HG03066 (cell line): ENCODE measurements at regions not wholly inside any gene's neighbourhood (a gene's known extent, or its start where the extent isn't known, plus 50 kb on each side); places are given as distances from the start of the nearest gene placed in this dataset.

Experiments used
- ATAC-seq: cut with Tn5 transposase; IDR thresholded peaks from one replicate; pipeline ENCODE4 v1.9.1; 2021; ENCODE audit warnings: low read depth; ENCODE audit not compliant: unreplicated experiment

DNA sequence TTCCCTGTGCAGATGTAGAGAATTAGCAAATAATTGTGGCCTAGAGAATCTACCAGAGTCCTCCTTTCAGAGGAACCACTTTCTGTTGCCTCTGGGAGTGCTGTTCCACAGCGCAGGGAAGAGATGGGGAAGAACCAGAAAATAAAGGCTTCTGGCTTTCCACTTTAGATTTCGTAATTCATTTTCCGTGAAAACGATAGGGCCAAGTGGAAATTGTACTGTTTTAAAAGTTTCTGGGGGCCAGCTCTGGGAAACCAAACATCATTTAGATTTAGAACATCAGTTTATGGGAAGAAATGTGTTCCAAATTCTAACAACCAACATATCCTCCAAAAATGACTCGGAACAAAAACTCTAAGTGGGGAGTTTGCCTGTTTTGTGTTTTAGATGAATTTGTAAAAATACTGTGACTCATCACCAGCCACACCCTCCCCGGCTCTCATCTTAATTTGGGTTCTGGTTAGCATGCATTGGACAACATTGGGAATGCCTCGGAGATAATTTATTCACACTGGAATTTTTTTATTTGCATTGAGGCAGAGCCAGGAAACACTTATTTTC, 65.2 kb upstream of the LNX1 start:
- no peak for ATAC-seq

DNA sequence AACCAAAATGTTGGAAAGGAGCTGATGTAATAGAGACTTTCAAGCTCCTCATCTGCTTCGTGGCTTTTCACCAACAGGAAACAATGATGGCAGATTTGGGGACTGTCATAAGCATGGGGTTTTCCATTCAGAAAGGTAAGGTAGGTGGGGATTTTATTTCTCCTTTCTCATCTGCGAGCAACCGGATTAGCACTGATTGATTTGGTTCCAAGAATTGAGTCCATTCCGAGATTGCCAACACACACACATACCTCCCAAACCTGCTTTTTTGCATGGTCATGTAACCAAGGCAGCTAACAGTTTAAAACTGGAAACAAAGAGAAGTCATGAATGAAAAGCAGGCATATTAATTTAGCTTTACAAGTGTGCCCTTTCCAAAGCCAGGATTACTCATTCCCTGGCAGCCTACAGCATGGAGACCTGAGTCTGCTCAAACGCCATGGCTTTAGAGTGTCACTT, 63.0 kb upstream of the LNX1 start:
- ATAC-seq = no peak

DNA sequence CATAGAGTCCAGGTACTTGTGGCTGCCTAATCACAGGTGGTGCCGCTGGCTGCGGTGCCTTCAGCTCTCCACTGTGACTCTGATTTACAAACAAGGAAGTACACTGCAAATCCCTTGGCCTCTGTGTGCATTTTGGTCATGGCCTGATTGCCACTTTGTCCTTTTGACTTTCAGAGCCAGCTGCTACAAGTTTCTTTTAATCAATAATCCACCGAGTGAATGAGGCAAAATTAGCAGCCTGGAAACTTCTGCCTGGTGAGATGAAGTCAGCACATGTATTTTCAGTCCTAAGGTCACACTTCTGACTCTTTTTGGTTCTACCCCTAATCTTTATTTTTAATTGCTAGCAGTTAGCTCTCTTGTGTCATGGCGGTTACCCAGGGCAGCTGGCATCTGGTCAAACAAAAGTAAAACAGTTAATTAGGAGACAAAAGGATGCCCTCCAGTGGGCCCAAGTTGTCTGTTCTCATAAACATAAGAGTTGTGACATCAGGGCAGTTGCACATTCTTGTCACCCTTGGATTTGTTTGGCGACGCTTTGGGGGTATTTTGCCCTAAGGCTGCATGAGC, 62.3 kb upstream of the LNX1 start:
- ATAC-seq = peak; percentile 72

DNA sequence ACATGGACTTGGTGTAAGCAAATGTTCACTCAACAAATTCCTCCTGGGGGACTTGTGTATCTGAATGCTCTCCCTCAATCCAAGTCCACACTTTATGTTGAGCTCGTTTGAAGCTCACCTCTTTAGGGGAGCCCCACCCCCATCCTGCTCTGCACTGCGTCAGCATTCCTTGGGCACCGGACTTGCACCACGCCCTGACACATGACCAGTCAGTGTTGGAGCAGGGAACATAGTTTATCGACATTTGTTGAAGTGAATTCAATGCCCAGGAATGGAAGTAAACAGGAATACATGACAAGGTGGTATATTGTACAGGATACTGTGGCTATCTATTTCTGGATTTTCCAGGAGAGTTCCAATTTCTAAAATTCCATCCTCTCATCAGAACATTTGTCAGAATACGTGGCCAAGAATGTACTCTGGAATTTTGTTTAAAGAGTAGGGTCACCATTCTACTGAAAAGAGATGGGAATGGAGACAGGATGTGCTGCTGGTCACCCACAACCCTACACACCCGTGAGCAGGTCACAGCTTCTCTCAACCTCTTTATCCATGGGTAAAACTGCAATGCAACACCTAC, 60.0 kb upstream of the LNX1 start:
- no peak for ATAC-seq

DNA sequence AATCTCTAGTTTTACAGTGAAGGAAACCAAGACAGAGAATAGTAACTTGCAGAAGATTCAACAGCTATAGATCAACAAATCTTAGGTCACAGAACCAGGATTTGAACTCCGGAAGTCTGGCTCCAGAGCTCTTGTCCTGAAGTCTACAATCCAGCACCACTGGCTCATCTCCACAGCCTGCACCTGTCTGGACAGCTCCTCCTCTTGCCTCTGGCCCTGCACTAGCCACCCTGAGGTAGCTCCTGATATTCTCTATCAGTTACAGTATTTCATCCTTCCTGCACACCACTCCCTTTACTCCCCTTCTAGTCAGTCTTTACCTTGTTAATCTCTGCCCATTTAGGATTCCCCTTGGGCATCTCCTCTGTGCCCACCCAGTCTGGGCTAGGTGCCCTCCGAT, 58.1 kb upstream of the LNX1 start:
- ATAC-seq = no peak

DNA sequence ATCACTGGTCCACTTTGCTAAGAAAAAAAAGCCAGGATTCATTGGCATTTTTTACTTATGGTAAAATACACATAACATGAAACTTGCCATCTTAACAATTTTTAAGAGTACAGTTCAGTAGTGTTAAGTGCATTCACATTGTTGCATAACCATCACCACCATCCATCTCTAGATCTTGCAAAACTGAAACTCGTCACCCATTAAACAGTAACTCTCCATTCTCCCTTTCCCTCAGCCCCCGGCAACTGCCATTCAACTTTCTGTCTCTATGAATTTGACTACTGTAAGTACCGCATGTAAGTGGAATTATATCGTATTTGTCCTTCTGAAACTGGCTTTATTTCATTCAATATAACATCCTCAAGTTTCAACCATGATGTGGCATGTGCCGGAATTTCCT, 56.3 kb upstream of the LNX1 start:
- ATAC-seq = peak; percentile 55

DNA sequence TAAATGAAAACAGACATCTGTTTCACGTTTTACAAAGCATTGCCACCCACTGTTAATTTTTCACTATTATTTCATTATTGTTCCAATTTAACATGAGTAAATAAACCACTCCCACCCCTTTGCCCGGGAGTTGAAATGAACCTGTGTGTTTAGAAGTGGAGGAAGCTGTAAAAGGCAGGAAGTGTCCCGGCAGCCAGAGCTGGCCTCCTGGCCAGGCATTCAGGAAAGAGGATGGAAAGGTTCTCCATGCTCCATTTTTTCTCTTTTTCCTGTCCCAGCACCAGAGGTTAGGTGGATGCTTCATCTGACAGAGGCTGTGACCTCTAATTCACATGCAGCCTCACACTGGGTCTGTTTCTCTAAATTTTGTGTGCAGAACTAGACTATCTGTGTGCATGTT, 55.5 kb upstream of the LNX1 start:
- ATAC-seq = no peak

DNA sequence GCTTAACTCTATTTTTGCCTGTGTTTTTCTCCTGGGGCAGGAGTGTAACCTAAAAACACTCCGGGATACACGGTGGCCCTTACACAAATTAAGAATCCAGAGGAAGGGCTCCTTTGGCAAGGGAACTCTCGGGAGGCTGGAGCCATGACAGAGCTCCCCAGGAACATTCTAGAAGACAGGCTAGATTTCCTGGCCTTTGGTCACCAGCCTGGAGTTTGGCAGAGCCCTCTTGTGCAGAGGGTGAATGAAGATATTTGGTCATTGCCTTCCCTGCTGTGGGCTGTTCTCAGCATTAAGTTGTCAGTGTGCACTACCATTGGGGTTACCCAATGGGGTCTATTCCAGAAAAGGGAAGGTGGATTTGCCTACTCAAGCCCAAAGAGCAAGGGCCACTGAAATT, 53.8 kb upstream of the LNX1 start:
- ATAC-seq = no peak

DNA sequence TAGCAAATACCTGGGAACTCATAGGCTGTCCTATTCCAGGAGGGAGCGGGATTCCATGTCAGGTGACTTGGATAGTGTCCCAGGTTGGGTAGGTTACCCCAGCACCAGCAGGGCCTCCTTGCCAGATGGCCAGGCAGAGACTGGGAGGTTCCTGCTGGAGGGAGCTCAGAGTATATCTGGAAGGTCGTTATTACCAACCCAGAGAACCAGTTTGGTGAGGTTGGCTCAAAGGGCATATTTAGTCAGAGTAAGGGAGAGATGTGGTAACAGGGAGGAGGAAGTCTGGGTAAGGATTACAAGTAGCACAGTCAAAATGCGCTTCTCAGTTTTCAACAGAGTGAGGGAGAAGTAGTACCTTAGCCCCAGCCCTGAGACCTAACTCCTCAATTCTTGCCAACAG, 53.3 kb upstream of the LNX1 start:
- no peak for ATAC-seq
